Activated CD8-positive, alpha-beta memory T cell treated with anti-CD3 and anti-CD28 coated beads, Interleukin-2, amount 50 U/mL, for 48 hours (primary cell): ENCODE measurements at regions not wholly inside any gene's neighbourhood (a gene's known extent, or its start where the extent isn't known, plus 50 kb on each side); places are given as distances from the start of the nearest gene placed in this dataset.
A peak's percentile ranks its signal among the peaks of the same experiment; 100 is the strongest.
"Not testable (repeated sequence)": the region's sequence is repeated elsewhere in the genome, so short reads cannot be mapped to it uniquely, and the experiment has no call there.

Experiments used
- DNase-seq: peaks from one replicate; pipeline ENCODE4 v3.0.0-alpha.2; 2020

- no peak for DNase-seq
Observed at GRCh38 chr6:115053169-115053860, 710.5 kb upstream of the HS3ST5 start.

GRCh38 chr6:115016593-115016992, 673.8 kb upstream of the HS3ST5 start:
- DNase-seq: no peak

GRCh38 chr6:115004982-115005381, 662.2 kb upstream of the HS3ST5 start:
- DNase-seq: no peak

- DNase-seq: no peak
Observed at GRCh38 chr6:115004204-115004603, 661.4 kb upstream of the HS3ST5 start.

- no peak for DNase-seq
Observed at GRCh38 chr6:115001731-115002350, 659.0 kb upstream of the HS3ST5 start.

- no peak for DNase-seq
Observed at GRCh38 chr6:115000736-115001135, 657.9 kb upstream of the HS3ST5 start.

- no peak for DNase-seq
Observed at GRCh38 chr6:114998492-114998891, 655.7 kb upstream of the HS3ST5 start.

GRCh38 chr6:114997813-114998292, 655.0 kb upstream of the HS3ST5 start:
- DNase-seq: no peak

- no peak for DNase-seq
Observed at GRCh38 chr6:114995526-114995925, 652.7 kb upstream of the HS3ST5 start.

- peak; percentile 55 for DNase-seq
Observed at GRCh38 chr6:114989279-114989964, 646.6 kb upstream of the HS3ST5 start.

- DNase-seq: no peak
Observed at GRCh38 chr6:114987281-114987680, 644.5 kb upstream of the HS3ST5 start.

GRCh38 chr6:114955363-114955762, 612.5 kb upstream of the HS3ST5 start:
- DNase-seq: no peak

GRCh38 chr6:114952229-114952628, 609.4 kb upstream of the HS3ST5 start:
- no peak for DNase-seq

GRCh38 chr6:114945392-114945791, 602.6 kb upstream of the HS3ST5 start:
- no peak for DNase-seq

GRCh38 chr6:114941078-114941477, 598.3 kb upstream of the HS3ST5 start:
- no peak for DNase-seq

- no peak for DNase-seq
Observed at GRCh38 chr6:114940181-114940580, 597.4 kb upstream of the HS3ST5 start.

GRCh38 chr6:114939630-114940029, 596.8 kb upstream of the HS3ST5 start:
- no peak for DNase-seq

GRCh38 chr6:114936080-114936479, 593.3 kb upstream of the HS3ST5 start:
- DNase-seq: no peak

GRCh38 chr6:114934079-114934478, 591.3 kb upstream of the HS3ST5 start:
- no peak for DNase-seq

GRCh38 chr6:114928731-114929130, 585.9 kb upstream of the HS3ST5 start:
- not testable (repeated sequence) for DNase-seq

GRCh38 chr6:114906096-114906495, 563.3 kb upstream of the HS3ST5 start:
- DNase-seq: no peak

GRCh38 chr6:114897536-114897935, 554.7 kb upstream of the HS3ST5 start:
- no peak for DNase-seq

- DNase-seq: no peak
Observed at GRCh38 chr6:114892211-114892610, 549.4 kb upstream of the HS3ST5 start.

GRCh38 chr6:114888241-114888640, 545.4 kb upstream of the HS3ST5 start:
- no peak for DNase-seq
